Endodermal cell (in vitro differentiated cells): ENCODE measurements at regions not wholly inside any gene's neighbourhood (a gene's known extent, or its start where the extent isn't known, plus 50 kb on each side); places are given as distances from the start of the nearest gene placed in this dataset.

Experiments used
- DNase-seq: peaks from one replicate; pipeline ENCODE4 v3.0.0-alpha.2; 2017
- H3K27ac ChIP-seq: 2 replicates; pipeline ENCODE4 v1.5.1; 2013; ENCODE audit warnings: mild to moderate bottlenecking, low read depth, low read length, moderate library complexity
- H3K27me3 ChIP-seq: 2 replicates; pipeline ENCODE4 v1.6.1; 2013; ENCODE audit warnings: mild to moderate bottlenecking, low read length, moderate library complexity; ENCODE audit not compliant: insufficient read depth, control insufficient read depth, poor library complexity, severe bottlenecking
- H3K36me3 ChIP-seq: 2 replicates; pipeline ENCODE4 v1.7.0; 2013; ENCODE audit warnings: mild to moderate bottlenecking, low read length, moderate library complexity; ENCODE audit not compliant: control insufficient read depth, insufficient read depth
- H3K4me1 ChIP-seq: one replicate; pipeline ENCODE4 v1.7.0; 2013; ENCODE audit warnings: low read length; ENCODE audit not compliant: control insufficient read depth, insufficient read depth
- H3K4me3 ChIP-seq: 2 replicates; pipeline ENCODE4 v1.5.1; 2013; ENCODE audit warnings: mild to moderate bottlenecking, low read length, moderate library complexity
- H3K9ac ChIP-seq: 2 replicates; pipeline ENCODE4 v1.6.1; 2013; ENCODE audit warnings: mild to moderate bottlenecking, low read length, moderate library complexity; ENCODE audit not compliant: poor library complexity, severe bottlenecking; ENCODE audit errors: extremely low read depth
- H3K9me3 ChIP-seq: 2 replicates; pipeline ENCODE4 v1.6.1; 2013; ENCODE audit warnings: mild to moderate bottlenecking, low read length, moderate library complexity; ENCODE audit not compliant: control insufficient read depth
- H3K27ac Mint-ChIP-seq: 2 replicates; pipeline ENCODE4 v1.8.0; 2020; ENCODE audit warnings: mixed read lengths
- H3K27me3 Mint-ChIP-seq: 2 replicates; pipeline ENCODE4 v1.8.0; 2021; ENCODE audit warnings: mild to moderate bottlenecking, mixed read lengths; ENCODE audit not compliant: insufficient read depth
- H3K36me3 Mint-ChIP-seq: 2 replicates; pipeline ENCODE4 v1.8.0; 2020; ENCODE audit warnings: low read depth, mixed read lengths
- H3K4me1 Mint-ChIP-seq: 2 replicates; pipeline ENCODE4 v1.8.0; 2020; ENCODE audit warnings: mixed read lengths
- H3K4me3 Mint-ChIP-seq: 2 replicates; pipeline ENCODE4 v1.8.0; 2020; ENCODE audit warnings: mild to moderate bottlenecking, moderate library complexity, mixed read lengths
- H3K9me3 Mint-ChIP-seq: 2 replicates; pipeline ENCODE4 v1.8.0; 2020; ENCODE audit warnings: mild to moderate bottlenecking, mixed read lengths
- CTCF ChIP-seq: fragments of 200-600 bp; sonication (generic); conservative IDR thresholded peaks from 2 replicates; pipeline ENCODE4 v1.5.0; 2021; ENCODE audit warnings: antibody characterized with exemption, mild to moderate bottlenecking
- WGBS, 2 experiments: methylation state at CpG; one replicate each; pipeline versions ENCODE4 v1.1.5 to v1.1.7; 2013; ENCODE audit warnings: missing lambda C conversion rate in 2 of 2, mixed read lengths in 1 of 2; ENCODE audit not compliant: insufficient coverage in 1 of 2, insufficient read length in 1 of 2; 5-methylcytosine and 5-hydroxymethylcytosine counted together

DNA sequence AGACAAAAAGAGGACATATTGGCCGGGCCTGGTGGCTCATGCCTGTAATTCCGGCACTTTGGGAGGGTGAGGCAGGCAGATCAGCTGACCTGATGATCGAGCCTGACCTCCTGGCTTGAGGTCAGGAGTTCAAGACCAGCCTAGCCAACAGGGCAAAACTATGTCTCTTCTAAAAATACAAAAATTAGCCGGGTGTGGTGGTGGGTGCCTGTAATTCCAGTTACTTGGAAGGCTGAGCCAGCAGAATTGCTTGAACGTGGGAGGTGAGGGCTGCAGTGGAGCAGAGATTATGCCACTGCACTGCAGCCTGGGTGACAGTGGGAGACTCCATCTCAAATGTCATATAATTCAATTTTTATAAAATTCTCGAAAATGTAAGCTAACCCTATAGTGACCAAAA, 84.5 kb downstream of the SEMA4F start:
- Histone ChIP-seq H3K27ac (no peak overlapping the region), H3K36me3 (no peaks in the 10 kb centered on the region), H3K27me3 (no peaks in the 10 kb centered on the region), H3K4me1 (peaks cover 6% of the 10 kb centered on the region), H3K9me3 (peaks cover 14% of the 10 kb centered on the region), H3K4me3 (no peak overlapping the region), H3K9ac (no peak overlapping the region)
- no peak overlapping the region for H3K4me3 Mint-ChIP-seq
- 44 to 57% methylated on average over 4 to 6 of the region's 6 CpGs for WGBS, 2 experiments
- no peak for TF ChIP-seq CTCF
- H3K27ac Mint-ChIP-seq = no peak overlapping the region
- peaks cover 8% of the 10 kb centered on the region for H3K4me1 Mint-ChIP-seq
- H3K27me3 Mint-ChIP-seq = peaks cover 3% of the 10 kb centered on the region
- DNase-seq = no peak
- no peaks in the 10 kb centered on the region for H3K36me3 Mint-ChIP-seq
- H3K9me3 Mint-ChIP-seq = peaks cover 13% of the 10 kb centered on the region

DNA sequence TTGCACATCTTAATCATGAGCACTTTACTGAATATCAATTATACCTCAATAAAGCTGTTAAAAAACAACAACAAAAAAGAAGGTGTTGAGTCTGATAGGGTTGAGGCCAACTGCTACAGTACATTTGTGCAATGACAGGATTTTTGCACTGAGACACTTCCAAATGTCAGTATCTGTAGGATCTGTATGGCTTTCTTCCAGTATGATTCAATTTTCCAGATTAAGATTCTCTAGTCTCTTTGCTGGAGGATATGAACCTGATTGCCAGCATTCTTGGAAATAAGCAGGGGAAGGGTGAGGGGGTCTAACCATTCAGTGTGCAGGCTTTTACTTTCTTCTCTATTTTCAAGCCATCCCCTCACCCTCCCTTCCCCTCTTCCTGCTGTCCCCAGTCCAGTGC, 85.1 kb downstream of the SEMA4F start:
- TF ChIP-seq CTCF = no peak
- Histone ChIP-seq H3K9me3 (peaks cover 14% of the 10 kb centered on the region), H3K4me1 (peaks cover 6% of the 10 kb centered on the region), H3K9ac (no peak overlapping the region), H3K36me3 (no peaks in the 10 kb centered on the region), H3K4me3 (no peak overlapping the region), H3K27ac (no peak overlapping the region), H3K27me3 (no peaks in the 10 kb centered on the region)
- no peak overlapping the region for H3K27ac Mint-ChIP-seq
- H3K9me3 Mint-ChIP-seq = peaks cover 13% of the 10 kb centered on the region
- H3K27me3 Mint-ChIP-seq = peaks cover 3% of the 10 kb centered on the region
- no peak for DNase-seq
- H3K36me3 Mint-ChIP-seq = no peaks in the 10 kb centered on the region
- H3K4me1 Mint-ChIP-seq = peaks cover 8% of the 10 kb centered on the region
- no peak overlapping the region for H3K4me3 Mint-ChIP-seq

DNA sequence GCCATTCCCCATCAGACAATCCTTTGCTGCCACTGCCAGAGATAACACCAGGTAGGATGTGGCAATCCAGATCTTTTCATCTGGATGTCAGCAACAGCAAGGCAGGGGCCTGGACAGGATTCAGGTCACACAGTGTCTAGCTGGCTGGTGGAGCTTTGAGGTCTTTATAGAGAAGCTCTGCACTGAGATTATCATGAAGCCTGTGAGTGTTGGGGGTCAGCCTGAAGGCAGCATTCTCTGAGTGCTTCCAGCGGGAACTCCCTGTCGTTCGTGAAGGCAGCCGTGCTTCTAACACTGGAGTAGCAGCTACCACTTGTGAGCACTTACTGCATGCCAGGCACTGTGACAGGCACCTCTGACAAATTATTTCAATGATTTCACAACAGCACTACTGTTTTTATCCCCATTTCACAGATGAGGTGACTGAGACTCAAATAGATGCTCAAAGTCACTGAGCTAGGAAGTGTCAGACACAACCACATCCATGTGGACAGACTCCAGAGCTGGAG, 85.7 kb downstream of the SEMA4F start:
- no peak overlapping the region for H3K4me3 ChIP-seq
- no peaks in the 10 kb centered on the region for H3K27me3 ChIP-seq
- no peak overlapping the region for H3K27ac ChIP-seq
- H3K4me3 Mint-ChIP-seq = no peak overlapping the region
- H3K27ac Mint-ChIP-seq = no peak overlapping the region
- peaks cover 6% of the 10 kb centered on the region for H3K4me1 ChIP-seq
- no peak for DNase-seq
- H3K4me1 Mint-ChIP-seq = peaks cover 8% of the 10 kb centered on the region
- no peaks in the 10 kb centered on the region for H3K36me3 ChIP-seq
- peaks cover 3% of the 10 kb centered on the region for H3K27me3 Mint-ChIP-seq
- peaks cover 13% of the 10 kb centered on the region for H3K9me3 Mint-ChIP-seq
- H3K9ac ChIP-seq = no peak overlapping the region
- H3K9me3 ChIP-seq = peaks cover 14% of the 10 kb centered on the region
- no peak for TF ChIP-seq CTCF
- H3K36me3 Mint-ChIP-seq = no peaks in the 10 kb centered on the region
- WGBS, 2 experiments = 84 to 89% methylated on average over 4 of the region's 4 CpGs
